RWPE1 (cell line): ENCODE measurements at regions not wholly inside any gene's neighbourhood (a gene's known extent, or its start where the extent isn't known, plus 50 kb on each side); places are given as distances from the start of the nearest gene placed in this dataset.

Experiments
- CTCF ChIA-PET: fragments of 350-600 bp; sonication (Branson Sonifier 250); formaldehyde crosslinking; extraction: SDS; loops from one replicate; lab custom pipeline; 2021; lab: Yijun Ruan, JAX
- POLR2A ChIA-PET: fragments of 400-600 bp; formaldehyde crosslinking; extraction: SDS; loops from one replicate; lab custom pipeline; 2020; ENCODE audit warnings: antibody characterized with exemption; ENCODE audit not compliant: low non-redundant PET; lab: Yijun Ruan, JAX
- DNase-seq: peaks from one replicate; pipeline ENCODE4 v3.0.0; 2012; ENCODE audit warnings: low spot score
- H3K27ac ChIP-seq: fragments of 450-650 bp; 2 replicates; pipeline ENCODE4 v1.5.1; 2017
- CTCF ChIP-seq: fragments of 450-650 bp; conservative IDR thresholded peaks from 2 replicates; pipeline ENCODE4 v1.5.1; 2017; ENCODE audit warnings: low read depth, mild to moderate bottlenecking

- peak; percentile 6 for DNase-seq
- CTCF ChIA-PET = no interaction called here
Observed at GRCh38 chr2:81436256-81436655, 1131.7 kb upstream of the LRRTM1 start.

GRCh38 chr2:81412681-81413080 is 1108.1 kb upstream of the LRRTM1 start:
- DNase-seq = no peak
- ChIA-PET CTCF (no interaction called here), POLR2A (no interaction called here)
- no peak overlapping the region for H3K27ac ChIP-seq
- TF ChIP-seq CTCF = no peak

More at GRCh38 chr2:81436256-81436655, 1131.7 kb upstream of the LRRTM1 start:
- no peak for TF ChIP-seq CTCF
- POLR2A ChIA-PET = no interaction called here
- no peak overlapping the region for H3K27ac ChIP-seq

GRCh38 chr2:81403508-81403907 is 1099.0 kb upstream of the LRRTM1 start:
- ChIA-PET CTCF (no interaction called here), POLR2A (no interaction called here)
- TF ChIP-seq CTCF = no peak
- no peak for DNase-seq
- no peak overlapping the region for H3K27ac ChIP-seq

GRCh38 chr2:81396417-81397019 is 1092.0 kb upstream of the LRRTM1 start:
- TF ChIP-seq CTCF = no peak
- CTCF ChIA-PET = no interaction called here
- H3K27ac ChIP-seq = no peak overlapping the region
- POLR2A ChIA-PET = no interaction called here
- no peak for DNase-seq

- CTCF ChIA-PET = no interaction called here
Observed at GRCh38 chr2:81395746-81396145, 1091.2 kb upstream of the LRRTM1 start.

GRCh38 chr2:81389203-81389602 is 1084.7 kb upstream of the LRRTM1 start:
- CTCF ChIA-PET = no interaction called here
- TF ChIP-seq CTCF = 0 out of 2 replicates have a peak, but pooled peaks have one; percentile 9
- POLR2A ChIA-PET = no interaction called here
- H3K27ac ChIP-seq = no peak overlapping the region
- no peak for DNase-seq

More at GRCh38 chr2:81395746-81396145, 1091.2 kb upstream of the LRRTM1 start:
- TF ChIP-seq CTCF = no peak
- no peak overlapping the region for H3K27ac ChIP-seq
- no peak for DNase-seq
- POLR2A ChIA-PET = no interaction called here
